ENCODE measurements at regions not wholly inside any gene's neighbourhood (a gene's known extent, or its start where the extent isn't known, plus 50 kb on each side); places are given as distances from the start of the nearest gene placed in this dataset.

GRCh38 chr6:74073429-74073828 is 377.4 kb downstream of the CD109 start:
- TF ChIP-seq YY1 (IDR thresholded peaks at IDR 0.05; ENCODE audit: insufficient read depth, insufficient read length): no peak
- TF ChIP-seq ZNF274 (IDR thresholded peaks at IDR 0.05; ENCODE audit: low read depth, low read length): no peak
- no peak for TF ChIP-seq SUZ12 (IDR thresholded peaks at IDR 0.05; ENCODE audit: extremely low read depth, insufficient read depth, insufficient read length)

Measured in NT2/D1 (cell line).